IPS DF 4.7 (cell line): ENCODE measurements at regions not wholly inside any gene's neighbourhood (a gene's known extent, or its start where the extent isn't known, plus 50 kb on each side); places are given as distances from the start of the nearest gene placed in this dataset.

ENCODE experiments used
- DNase-seq: peaks from one replicate; pipeline ENCODE4 v3.0.0-alpha.2; 2013; ENCODE audit warnings: low spot score; ENCODE audit errors: extremely low read depth

GRCh38 chr17:53191878-53192277, 630.8 kb upstream of the KIF2B start:
- DNase-seq, result no peak

DNA sequence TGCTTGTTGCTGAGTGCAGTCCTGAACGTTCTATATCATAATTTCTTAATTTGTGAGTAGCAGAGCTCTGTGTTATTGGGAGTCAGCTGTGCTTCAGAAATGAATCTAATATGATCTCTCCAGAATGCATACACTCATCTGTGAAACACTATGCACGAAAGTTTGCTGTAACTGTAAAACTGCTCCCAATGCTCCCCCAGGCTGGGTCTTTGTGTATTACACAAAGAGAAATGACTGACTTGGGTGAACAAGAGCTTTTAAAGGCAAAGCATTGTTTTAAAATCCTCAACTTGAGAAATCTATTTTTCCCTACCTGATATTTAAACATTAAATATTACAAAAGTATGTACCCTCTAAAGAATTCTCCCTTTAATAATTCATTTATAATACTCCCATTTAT, 636.7 kb upstream of the KIF2B start:
- no peak for DNase-seq

- DNase-seq, result no peak
Observed at GRCh38 chr17:53176629-53177028, 646.1 kb upstream of the KIF2B start.

DNA sequence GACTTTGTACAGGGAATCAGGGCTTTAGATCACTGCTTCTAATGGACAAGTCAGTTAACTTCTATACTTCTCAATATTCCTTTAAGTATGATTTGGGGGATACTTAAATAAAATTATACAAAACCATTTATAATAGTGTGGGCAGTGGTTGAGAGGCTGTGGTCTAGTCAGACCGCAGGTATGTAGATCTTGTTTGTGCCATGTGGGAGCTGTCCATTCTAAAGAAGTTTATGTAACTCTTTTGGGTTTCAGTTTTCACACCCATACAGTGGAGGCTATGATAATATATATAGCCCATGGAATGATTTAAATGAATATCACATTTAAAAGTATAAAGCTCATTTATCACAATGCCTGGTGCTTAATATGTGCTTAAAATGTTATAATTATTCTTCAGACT, 654.3 kb upstream of the KIF2B start:
- no peak for DNase-seq

GRCh38 chr17:53166731-53167130, 656.0 kb upstream of the KIF2B start:
- DNase-seq, result no peak

DNA sequence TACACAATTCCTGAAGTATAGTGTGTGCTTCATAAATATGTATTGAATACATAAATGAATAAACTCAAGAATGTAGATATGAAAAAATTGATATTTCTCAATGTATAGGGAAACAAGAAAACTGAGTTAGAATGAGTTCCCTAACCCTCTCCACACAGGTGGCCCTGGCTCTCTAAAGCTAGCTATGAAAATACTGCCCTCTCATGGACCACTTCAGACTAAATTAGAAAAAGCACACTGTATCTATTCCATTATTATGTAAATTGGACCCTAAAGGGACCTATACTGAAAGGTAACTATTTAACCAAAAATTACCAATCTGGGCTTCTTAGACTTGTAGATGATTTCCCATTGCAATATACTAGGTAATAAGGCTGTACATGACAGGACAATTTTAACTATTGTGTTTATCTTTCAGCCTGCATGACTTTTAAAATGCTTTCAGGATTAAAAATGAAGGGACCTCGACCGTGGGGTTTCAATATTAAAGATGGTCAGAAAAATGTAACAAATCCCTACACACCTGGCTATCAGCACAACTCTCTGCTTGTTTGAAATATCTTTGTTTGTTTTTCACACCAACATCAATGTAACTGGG, 672.5 kb upstream of the KIF2B start:
- DNase-seq, result no peak

- no peak for DNase-seq
Observed at GRCh38 chr17:53149316-53149715, 673.4 kb upstream of the KIF2B start.

GRCh38 chr17:53148058-53148457, 674.7 kb upstream of the KIF2B start:
- no peak for DNase-seq

GRCh38 chr17:53142890-53143289, 679.8 kb upstream of the KIF2B start:
- no peak for DNase-seq

GRCh38 chr17:53141731-53142130, 681.0 kb upstream of the KIF2B start:
- no peak for DNase-seq

- DNase-seq, result no peak
Observed at GRCh38 chr17:53141280-53141679, 681.4 kb upstream of the KIF2B start.

DNA sequence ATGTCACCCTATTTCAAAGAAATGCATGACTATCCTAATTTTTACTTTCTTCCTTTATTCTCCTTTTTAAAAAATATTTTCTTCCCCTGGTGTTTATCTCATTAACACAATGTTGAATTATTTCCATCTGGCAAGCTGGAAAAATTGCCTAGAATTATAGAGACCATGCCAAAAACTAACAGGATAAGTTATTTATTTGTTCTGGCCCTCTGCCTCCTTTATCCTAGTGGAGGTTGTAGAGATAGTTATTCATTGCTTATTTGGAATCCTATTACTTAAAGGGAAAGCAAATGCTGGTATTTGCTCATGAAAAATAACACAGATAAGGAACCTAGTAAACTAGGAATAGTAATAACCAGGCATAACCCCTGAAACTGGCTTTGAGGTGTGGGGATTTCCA, 684.9 kb upstream of the KIF2B start:
- DNase-seq, result no peak

GRCh38 chr17:53135969-53136368, 686.8 kb upstream of the KIF2B start:
- DNase-seq, result no peak

GRCh38 chr17:53134548-53134947, 688.2 kb upstream of the KIF2B start:
- no peak for DNase-seq

DNA sequence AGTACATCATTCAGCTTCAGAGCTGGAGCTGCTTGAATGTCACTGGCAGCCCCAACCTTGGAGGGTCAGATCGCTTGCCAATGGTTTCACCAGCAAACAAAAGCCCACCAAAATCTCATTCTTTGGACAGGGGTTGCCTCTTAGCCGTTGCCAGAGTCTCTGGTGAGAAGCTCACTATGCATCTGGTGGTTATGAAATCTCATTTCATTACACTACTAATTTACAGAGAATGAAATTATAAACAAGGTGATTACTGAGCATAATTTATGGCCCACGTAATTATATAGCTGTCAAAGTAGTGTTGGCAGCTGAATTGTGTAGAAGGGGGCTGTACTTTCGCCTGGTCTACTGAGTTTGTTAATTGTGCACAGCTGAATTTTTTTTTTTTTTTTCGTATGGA, 688.9 kb upstream of the KIF2B start:
- no peak for DNase-seq

- no peak for DNase-seq
Observed at GRCh38 chr17:53129863-53130262, 692.9 kb upstream of the KIF2B start.

DNA sequence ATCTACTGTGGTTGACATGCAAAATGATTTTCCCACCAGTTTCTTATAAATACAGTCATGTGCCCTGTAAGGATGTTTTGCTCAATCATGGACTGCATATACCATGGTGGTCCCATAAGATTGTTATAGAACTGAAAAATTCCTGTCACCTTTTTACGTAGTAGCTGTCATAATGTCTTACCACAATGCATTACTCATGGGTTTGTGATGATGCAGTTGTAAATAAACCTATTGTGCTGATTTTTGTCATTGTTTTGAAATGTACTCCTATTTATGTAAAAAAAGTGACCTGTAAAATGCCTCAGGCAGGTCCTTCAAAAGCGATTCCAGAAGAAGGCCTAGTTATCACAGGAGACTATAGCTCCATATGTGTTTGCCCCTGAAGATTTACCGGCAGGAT, 695.4 kb upstream of the KIF2B start:
- no peak for DNase-seq

GRCh38 chr17:53122966-53123365, 699.8 kb upstream of the KIF2B start:
- no peak for DNase-seq

DNA sequence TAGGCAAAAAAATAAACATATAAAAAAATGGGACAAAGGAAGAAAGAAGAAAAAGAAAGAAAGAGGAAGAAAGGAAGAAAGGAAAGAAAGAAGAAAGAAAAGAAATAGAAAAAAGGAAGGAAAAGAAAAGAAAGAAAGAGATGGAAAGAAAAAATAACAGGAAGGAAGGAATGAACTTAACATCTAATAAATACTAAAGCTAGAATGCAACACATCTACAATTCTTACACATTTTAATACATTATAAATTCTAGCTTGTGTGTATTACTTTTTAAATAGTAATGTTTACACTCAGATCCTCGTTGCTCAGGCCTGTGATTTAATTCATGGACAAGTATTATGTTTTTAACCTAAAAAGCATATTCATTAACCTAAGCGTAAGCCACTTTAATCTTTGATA, 703.0 kb upstream of the KIF2B start:
- DNase-seq, result no peak

DNA sequence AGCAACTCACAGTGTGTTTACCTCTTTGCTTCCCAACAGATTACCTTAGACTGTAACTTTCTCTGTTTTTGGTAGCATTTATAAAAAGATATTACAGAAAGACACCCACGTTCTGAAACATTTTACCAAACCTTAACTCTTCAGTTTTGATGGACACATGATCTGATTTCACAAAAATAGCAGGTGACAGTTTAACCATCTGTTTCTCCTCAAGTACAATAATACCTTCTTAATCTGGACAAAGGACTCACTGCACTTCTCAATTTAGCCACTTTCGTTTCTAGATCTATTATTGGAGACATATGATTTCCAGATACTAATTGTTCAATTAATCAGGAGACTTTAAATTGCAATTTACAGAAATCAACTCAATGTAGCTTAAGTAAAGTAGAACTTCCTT, 703.8 kb upstream of the KIF2B start:
- no peak for DNase-seq

DNA sequence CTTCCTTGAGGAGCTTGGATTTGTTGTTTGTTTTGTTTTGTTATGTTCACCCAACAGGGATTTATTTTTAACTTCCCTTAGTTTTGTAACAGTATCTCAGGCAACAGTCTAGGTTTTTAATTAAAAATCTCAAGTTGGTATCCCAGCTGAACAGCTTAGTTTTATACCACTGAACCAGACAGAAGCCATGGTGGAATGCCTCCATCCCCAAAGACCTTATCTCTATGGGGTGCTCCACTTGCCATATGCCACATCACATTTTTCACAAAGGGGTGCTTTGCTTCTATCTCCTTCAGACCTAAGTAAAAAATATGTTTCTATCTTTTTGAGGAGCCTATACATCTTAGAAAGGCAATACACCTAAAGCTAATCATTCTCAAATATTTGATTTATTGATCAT, 715.8 kb upstream of the KIF2B start:
- no peak for DNase-seq

DNA sequence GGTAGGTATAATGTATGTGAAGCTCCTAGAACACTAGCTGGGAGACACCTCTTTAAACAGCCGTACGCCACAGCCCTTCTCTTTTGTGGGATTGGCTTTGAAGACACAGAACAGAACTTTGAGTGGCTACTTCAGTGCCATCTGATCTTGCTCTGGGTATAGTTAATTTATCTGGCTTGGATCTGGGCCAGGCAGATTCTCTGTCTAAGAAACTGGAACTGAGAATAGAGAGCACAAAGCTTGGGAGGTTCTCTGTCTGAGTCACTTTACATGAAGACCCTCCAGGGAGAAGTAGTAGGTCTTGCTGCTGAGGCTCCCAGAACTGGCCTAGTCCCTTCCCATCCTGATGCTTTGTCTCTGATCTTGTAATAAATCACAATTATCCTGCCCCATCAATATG, 721.0 kb upstream of the KIF2B start:
- DNase-seq, result no peak

GRCh38 chr17:53100126-53100525, 722.6 kb upstream of the KIF2B start:
- no peak for DNase-seq

GRCh38 chr17:53093391-53093790, 729.3 kb upstream of the KIF2B start:
- DNase-seq, result no peak
